ENCODE measurements at regions not wholly inside any gene's neighbourhood (a gene's known extent, or its start where the extent isn't known, plus 50 kb on each side); places are given as distances from the start of the nearest gene placed in this dataset.

DNA sequence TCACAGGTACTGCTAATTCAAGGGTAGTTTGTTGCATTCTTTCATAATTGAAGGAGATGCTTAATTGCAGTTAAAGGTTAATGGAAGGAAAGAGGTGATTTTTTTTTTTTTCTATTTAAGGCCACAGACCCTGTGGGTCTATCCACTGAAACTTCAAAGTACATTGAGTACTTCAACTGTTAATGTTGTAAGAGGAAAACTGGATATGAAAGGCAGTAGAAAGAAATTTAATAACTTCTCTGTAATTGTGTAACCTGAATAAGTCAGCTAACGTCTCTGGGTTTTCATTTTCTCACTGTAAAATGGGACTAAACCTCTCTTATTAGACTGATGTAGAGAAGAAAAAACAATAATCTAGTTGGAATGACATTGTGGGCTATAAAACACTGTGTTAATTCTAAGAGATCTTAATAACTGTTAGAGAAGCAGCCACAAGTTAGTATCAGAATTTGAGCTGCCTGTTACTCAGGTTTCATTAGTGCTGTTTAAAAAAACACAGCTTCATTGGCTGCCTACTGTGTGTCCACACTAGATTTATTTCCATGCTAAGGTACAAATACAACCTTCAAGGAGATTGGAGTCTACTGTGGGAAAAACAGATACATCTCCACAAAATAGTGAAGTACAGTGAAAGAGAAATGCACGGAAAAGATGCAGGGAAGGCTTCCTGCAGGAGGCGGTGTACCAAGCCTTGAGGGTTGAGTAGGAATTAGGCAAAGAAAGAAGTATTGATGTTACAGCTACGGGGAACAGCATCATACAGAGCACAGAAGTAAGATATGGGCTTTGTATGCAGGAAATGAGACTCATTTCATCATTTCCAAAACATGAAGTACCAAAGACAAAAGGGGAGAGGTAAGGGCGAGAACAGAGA, 483.6 kb downstream of the TAFA4 start:
- H3K79me1 ChIP-seq (ENCODE audit: low read depth, low read length): no peaks in the 10 kb centered on the region
- H2BK12ac ChIP-seq (ENCODE audit: low read depth, low read length): no peak overlapping the region
- no peak overlapping the region for H2BK20ac ChIP-seq (ENCODE audit: low read length)
- no peak overlapping the region for H3K4ac ChIP-seq (replicated peaks; ENCODE audit: insufficient read length, low read depth, low read length)
- H4K20me1 ChIP-seq (replicated peaks in 1 of 2; ENCODE audit: control insufficient read depth in 1 of 2, insufficient read depth in 2 of 2, low read length in 2 of 2): no peaks in the 10 kb centered on the region
- H3K18ac ChIP-seq (ENCODE audit: extremely low read depth, low read length): no peak overlapping the region
- no peak overlapping the region for H4K91ac ChIP-seq (replicated peaks; ENCODE audit: insufficient read length, low read length)
- H3K56ac ChIP-seq (replicated peaks; ENCODE audit: insufficient read length, low read depth, low read length): no peak overlapping the region
- DNase-seq (ENCODE audit: low read depth in 1 of 2, low spot score in 2 of 2) (peak in 1 of 2 experiments; percentile 43), FAIRE-seq (no peak)
- H2BK120ac ChIP-seq (replicated peaks; ENCODE audit: low read depth, low read length): no peak overlapping the region
- H2BK5ac ChIP-seq (ENCODE audit: low read depth, low read length): no peak overlapping the region
- H3K4me1 ChIP-seq (replicated peaks in 1 of 4; ENCODE audit: control insufficient read depth in 3 of 4, insufficient read depth in 4 of 4, low read length in 3 of 4): peaks cover 0 to 3% (median 0%) of the 10 kb centered on the region in 4 experiments; a peak in 1 of 7 replicates
- no peak overlapping the region for H3K14ac ChIP-seq (ENCODE audit: insufficient read length)
- H3K27me3 ChIP-seq (replicated peaks in 1 of 4; ENCODE audit: control insufficient read depth in 3 of 4, extremely low read depth in 1 of 4, insufficient read depth in 3 of 4, low read length in 3 of 4): no peaks in the 10 kb centered on the region
- no peaks in the 10 kb centered on the region for H3K36me3 ChIP-seq (ENCODE audit: control insufficient read depth in 2 of 4, insufficient read depth in 4 of 4, low read length in 3 of 4)
- no peak overlapping the region for H2BK15ac ChIP-seq (ENCODE audit: low read length)
- no peak overlapping the region for H3K4me2 ChIP-seq (ENCODE audit: insufficient read depth in 1 of 2, low read depth in 2 of 2, low read length in 2 of 2)
- H2AFZ ChIP-seq (ENCODE audit: low read length): no peak overlapping the region; the same call in 1 of the 2 replicates
- H3K9ac ChIP-seq (replicated peaks in 1 of 4; ENCODE audit: extremely low read depth in 1 of 4, low read depth in 3 of 4, low read length in 3 of 4): no peak overlapping the region
- no peak for TF ChIP-seq HDAC6 (IDR thresholded peaks at IDR 0.05; ENCODE audit: low read depth, low read length)
- no peak for TF ChIP-seq SP1 (IDR thresholded peaks at IDR 0.05; ENCODE audit: low read depth, low read length)
- no peak for TF ChIP-seq EGR1 (IDR thresholded peaks at IDR 0.05; ENCODE audit: borderline replicate concordance, low read depth, low read length)
- TF ChIP-seq TBP (IDR thresholded peaks at IDR 0.05; ENCODE audit: low read depth, low read length): no peak
- TF ChIP-seq TCF12 (IDR thresholded peaks at IDR 0.05; ENCODE audit: low read depth, low read length): no peak
- TF ChIP-seq, protein P1, sequence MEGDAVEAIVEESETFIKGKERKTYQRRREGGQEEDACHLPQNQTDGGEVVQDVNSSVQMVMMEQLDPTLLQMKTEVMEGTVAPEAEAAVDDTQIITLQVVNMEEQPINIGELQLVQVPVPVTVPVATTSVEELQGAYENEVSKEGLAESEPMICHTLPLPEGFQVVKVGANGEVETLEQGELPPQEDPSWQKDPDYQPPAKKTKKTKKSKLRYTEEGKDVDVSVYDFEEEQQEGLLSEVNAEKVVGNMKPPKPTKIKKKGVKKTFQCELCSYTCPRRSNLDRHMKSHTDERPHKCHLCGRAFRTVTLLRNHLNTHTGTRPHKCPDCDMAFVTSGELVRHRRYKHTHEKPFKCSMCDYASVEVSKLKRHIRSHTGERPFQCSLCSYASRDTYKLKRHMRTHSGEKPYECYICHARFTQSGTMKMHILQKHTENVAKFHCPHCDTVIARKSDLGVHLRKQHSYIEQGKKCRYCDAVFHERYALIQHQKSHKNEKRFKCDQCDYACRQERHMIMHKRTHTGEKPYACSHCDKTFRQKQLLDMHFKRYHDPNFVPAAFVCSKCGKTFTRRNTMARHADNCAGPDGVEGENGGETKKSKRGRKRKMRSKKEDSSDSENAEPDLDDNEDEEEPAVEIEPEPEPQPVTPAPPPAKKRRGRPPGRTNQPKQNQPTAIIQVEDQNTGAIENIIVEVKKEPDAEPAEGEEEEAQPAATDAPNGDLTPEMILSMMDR (IDR thresholded peaks at IDR 0.05; ENCODE audit: control extremely low read depth in 1 of 3, insufficient read depth in 1 of 3, low read depth in 1 of 3, low read length in 3 of 3): peak in 2 of 3 experiments; percentile 29 to 52; a peak in 3 of 4 replicates
- peak; percentile 18 to 46; a peak in 3 of 4 replicates for TF ChIP-seq RAD21 (IDR thresholded peaks at IDR 0.05 in 1 of 2, conservative IDR thresholded peaks at IDR 0.05 in 1 of 2; ENCODE audit: low read depth in 2 of 2, low read length in 2 of 2)
- TF ChIP-seq CREB1 (IDR thresholded peaks at IDR 0.05): no peak
- H4K8ac ChIP-seq (ENCODE audit: extremely low read depth, insufficient read depth, low read length): no peak overlapping the region
- H3K79me2 ChIP-seq (ENCODE audit: control insufficient read depth in 1 of 2, insufficient read depth in 2 of 2, low read length in 2 of 2): no peaks in the 10 kb centered on the region
- CTCF ChIA-PET (ENCODE audit: partially characterized antibody): interaction anchor here (0.7 to 2.2 kb wide), 12 partner anchors 10 to 523 kb away, joined by 3 to 13 read pairs (median 3); no protein-coding TSS in a partner anchor
- no peak overlapping the region for H3K4me3 ChIP-seq (ENCODE audit: extremely low read depth in 1 of 4, insufficient read depth in 2 of 4, low read depth in 3 of 4, low read length in 4 of 4)
- POLR2A ChIA-PET (ENCODE audit: partially characterized antibody): no interaction called here
- no peak overlapping the region for H3K23ac ChIP-seq (ENCODE audit: insufficient read length)
- H2AK5ac ChIP-seq (ENCODE audit: low read depth, low read length): no peak overlapping the region
- H4K5ac ChIP-seq (ENCODE audit: insufficient read length, low read depth, low read length): no peak overlapping the region
- H3K27ac ChIP-seq (ENCODE audit: low read depth, low read length): no peak overlapping the region
- no peaks in the 10 kb centered on the region for H3K9me3 ChIP-seq (ENCODE audit: insufficient read depth in 2 of 2, low read depth in 1 of 2, low read length in 1 of 2)
- 86% methylated on average over 5 of the region's 5 CpGs; no CpG with 5 or more reads in 1 of the 2 experiments for WGBS, 2 experiments (ENCODE audit: extremely low coverage in 1 of 2, insufficient coverage in 1 of 2, insufficient read length in 1 of 2, insufficient replicate concordance in 2 of 2, low coverage in 1 of 2, low lambda C conversion rate in 2 of 2, missing lambda C conversion rate in 1 of 2)
- no peaks in the 10 kb centered on the region for H3K23me2 ChIP-seq (ENCODE audit: low read depth, low read length)
